GM23248 (cell line): ENCODE measurements at regions not wholly inside any gene's neighbourhood (a gene's known extent, or its start where the extent isn't known, plus 50 kb on each side); places are given as distances from the start of the nearest gene placed in this dataset.

Experiments used
- EZH2 ChIP-seq: fragments of 200-600 bp; sonication (generic); IDR thresholded peaks from 2 replicates; pipeline ENCODE4 v1.6.1; 2018; ENCODE audit warnings: antibody characterized with exemption, mild to moderate bottlenecking; ENCODE audit not compliant: insufficient read depth, poor library complexity, severe bottlenecking
- EZH2phosphoT487 ChIP-seq: fragments of 200-600 bp; sonication (generic); IDR thresholded peaks from 2 replicates; pipeline ENCODE4 v1.6.1; 2018; ENCODE audit warnings: antibody characterized with exemption, moderate library complexity, mild to moderate bottlenecking, low read depth; ENCODE audit not compliant: insufficient read depth

- TF ChIP-seq EZH2: no peak
- no peak for TF ChIP-seq EZH2phosphoT487
Measured at GRCh38 chr5:68446487-68446894, 230.9 kb downstream of the PIK3R1 start.
